ENCODE measurements at regions not wholly inside any gene's neighbourhood (a gene's known extent, or its start where the extent isn't known, plus 50 kb on each side); places are given as distances from the start of the nearest gene placed in this dataset.

GRCh38 chr11:134685793-134686380 is 273.8 kb upstream of the B3GAT1 start:
- DNase-seq (ENCODE audit: low spot score), result no peak

GRCh38 chr11:134684576-134684975 is 272.5 kb upstream of the B3GAT1 start:
- DNase-seq (ENCODE audit: low spot score), result no peak

DNA sequence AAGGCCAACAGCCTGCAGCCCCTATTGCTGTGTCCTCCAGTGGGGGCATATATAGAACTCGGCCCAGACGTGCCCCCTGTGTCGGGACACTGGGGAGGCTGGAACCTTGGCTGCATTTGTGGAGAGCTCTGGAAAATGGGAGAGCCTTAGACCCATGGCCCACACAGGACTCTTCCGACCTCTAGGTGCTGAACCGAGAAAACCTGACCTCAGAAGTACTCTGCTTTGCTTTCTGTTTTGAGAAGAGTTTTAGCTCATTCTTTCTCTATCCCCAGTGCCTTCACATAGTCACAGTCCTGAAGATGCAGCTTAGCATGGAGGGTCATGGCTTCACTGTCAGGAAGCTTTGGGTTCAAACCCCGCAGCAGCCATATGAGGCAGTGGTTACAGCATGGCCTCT is 271.8 kb upstream of the B3GAT1 start:
- DNase-seq (ENCODE audit: low spot score), result no peak

DNA sequence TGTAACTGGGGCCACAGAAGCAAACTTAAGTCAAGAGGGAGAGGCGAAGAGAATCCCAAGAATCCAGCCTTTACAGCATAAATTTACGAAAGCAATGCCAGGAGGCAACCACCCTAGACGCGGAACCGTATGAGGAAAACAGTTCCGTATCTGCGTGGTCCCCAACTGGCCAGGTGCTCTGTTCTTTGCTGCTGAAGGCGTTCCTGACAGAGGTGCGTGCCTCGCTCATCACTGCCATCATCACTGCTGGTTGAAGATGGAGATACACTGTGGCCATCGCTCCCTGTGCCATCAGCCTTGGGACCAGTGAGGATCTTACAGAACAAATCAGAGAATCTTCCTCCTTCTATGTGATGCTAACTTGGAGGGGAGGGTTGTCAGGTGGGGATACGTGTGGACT is 270.5 kb upstream of the B3GAT1 start:
- no peak for DNase-seq (ENCODE audit: low spot score)

GRCh38 chr11:134679592-134679991 is 267.6 kb upstream of the B3GAT1 start:
- DNase-seq (ENCODE audit: low spot score), result no peak

DNA sequence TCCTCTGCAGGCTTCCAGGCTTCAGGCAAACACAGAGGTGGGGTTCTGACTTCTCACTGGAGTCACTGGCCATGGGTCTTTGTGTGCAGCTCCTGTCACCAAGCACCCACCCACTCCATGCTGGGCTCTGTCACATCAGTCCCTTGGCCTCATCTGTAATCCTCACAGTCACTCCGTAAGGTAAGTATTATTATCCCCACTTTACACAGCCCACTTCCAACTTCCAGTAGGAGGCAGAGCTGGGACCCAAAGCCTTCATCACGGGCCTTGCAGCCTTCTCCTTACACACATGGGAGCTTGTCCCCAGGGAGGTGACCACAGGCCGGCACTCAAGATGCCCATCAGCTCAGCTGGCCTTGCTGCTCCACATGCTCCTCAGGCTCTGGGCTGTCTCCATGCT is 266.7 kb upstream of the B3GAT1 start:
- DNase-seq (ENCODE audit: low spot score), result no peak

DNA sequence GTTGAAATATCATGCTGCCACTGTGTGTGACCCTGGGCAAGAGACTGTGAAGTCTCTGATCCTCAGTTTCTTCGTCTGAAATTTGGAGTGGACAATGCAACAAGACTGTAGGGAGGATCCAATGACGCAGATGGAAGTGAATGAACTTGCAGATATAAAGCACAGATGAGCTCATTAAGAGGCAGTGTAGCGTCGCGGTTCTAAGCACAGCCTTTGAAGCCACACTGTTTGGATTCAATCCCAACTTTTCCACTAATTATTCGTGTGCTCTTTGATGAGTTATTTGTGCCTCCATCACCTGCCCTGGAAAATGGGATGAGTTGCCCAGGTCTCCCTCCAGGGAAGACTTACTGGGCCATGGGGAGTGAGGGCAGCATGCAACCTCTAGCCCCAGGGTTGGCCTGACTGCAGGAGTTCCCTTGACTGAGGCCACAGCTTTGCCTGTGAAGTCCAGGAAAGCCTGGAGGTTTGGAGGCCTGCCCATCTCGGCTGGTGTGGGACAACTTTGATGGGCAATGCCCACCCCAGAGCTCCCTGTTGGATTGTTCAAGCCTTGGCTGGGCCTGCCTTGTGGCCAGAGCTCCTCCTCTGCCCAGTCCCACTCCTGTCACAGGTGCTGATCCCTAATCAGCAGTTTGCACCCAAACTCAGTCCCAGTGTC is 266.0 kb upstream of the B3GAT1 start:
- DNase-seq (ENCODE audit: low spot score), result no peak

DNA sequence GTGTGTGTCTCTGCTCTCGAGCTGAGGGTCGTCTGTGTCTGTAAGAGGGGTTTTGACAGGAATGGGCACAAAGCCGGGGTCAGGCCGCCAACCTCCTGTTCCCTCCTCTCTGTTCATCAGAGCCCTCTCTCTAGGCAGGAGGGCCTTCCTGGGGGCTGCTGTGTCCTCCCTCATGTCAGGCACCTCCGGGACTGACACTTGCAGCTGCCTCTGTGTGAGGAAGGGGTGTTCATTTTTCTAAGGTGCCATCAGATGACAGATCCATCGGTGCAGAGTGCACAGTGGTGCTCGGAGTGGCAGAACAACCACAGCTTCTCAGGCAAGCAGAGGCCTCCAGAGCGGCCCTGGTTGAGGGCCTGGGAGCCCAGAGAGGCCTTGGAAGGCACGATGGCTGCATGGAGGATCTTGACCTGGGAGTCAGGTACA is 265.4 kb upstream of the B3GAT1 start:
- DNase-seq (ENCODE audit: low spot score), result no peak

DNA sequence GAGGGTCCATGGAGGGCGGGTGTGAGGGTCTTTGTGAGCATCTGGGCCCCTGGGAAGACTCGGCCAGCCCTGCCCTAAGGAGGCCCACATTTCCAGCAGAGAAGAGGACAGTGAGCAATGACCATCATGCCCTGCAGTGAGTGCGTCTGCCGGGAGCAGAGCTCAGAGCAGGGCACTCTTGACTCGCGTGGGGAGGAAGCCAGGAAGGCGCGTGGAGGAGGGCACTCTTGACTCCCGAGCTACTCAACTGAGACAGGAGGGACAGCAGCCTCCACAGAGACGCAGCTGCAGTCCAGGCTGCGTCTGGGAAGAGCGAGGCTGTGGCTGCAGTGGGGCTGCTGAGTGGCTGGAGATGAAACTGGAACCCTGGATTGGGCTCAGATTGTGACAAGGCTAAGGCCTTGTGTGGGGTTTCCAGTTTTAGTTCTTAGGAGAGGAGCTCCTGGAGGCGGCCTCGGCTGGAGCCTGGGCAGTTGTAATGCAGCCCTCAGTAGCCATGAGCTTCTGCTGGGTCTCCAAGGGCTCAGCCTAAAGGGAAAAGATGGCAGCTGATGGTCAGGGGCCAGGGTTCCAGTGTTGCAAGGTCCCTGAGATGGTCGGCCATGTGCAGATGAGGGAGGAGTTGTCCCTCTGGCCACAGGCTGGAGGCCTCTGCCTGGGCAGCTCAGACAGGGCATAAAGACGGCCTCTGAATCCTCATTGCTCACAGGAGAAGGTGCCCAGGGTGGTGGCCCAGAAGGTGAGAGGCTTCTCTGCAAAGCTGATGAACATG is 264.7 kb upstream of the B3GAT1 start:
- no peak for DNase-seq (ENCODE audit: low spot score)

GRCh38 chr11:134675983-134676382 is 263.9 kb upstream of the B3GAT1 start:
- DNase-seq (ENCODE audit: low spot score), result no peak

GRCh38 chr11:134674974-134675373 is 262.9 kb upstream of the B3GAT1 start:
- DNase-seq (ENCODE audit: low spot score), result no peak

DNA sequence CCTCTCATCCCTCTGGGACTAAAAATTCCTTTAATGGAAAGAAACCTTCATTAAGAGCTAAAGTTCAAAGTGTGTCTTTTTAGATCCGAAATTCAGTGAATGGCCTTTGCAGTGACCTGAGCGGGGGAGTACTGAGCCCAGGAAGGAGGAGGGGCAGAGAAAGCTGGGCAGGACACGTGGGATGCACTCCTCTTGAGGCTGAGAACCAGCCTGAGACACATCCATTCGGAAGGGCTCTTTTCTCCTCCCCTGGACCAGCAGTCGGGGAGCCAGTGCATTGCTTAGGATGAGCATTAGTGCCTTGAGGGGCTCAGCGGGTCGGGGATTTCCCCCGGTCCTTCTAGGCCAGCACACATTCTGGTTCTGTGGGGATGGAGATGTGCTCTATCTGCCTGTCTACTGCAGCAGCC is 258.9 kb upstream of the B3GAT1 start:
- DNase-seq (ENCODE audit: low spot score), result no peak

DNA sequence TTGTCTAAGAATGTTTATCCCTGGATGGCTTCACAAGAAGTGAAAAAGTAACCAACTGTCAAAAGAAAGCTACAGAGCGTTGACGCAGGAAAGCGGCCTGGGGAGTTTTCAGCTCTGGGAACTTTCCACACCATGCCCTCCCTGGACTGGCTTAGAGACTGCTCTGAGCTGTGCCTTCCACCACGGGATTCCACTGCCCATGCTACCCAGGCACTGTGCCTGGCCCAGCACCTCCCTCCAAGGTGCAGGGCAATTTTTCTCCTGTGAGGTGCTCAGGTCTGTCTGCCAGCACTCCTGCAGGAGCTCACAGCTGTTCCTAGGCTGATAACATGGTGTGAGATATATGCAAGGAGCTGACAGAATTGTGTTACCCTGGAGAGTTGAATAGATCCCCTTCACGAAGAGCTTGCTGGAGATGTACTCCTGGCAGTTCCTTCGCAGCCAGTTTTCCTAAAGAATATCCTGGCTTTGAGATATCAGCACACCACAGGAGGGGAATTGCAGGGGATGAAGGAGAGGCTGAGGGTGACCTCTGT is 258.3 kb upstream of the B3GAT1 start:
- DNase-seq (ENCODE audit: low spot score), result no peak

- no peak for DNase-seq (ENCODE audit: low spot score)
These were observed 257.8 kb upstream of the B3GAT1 start for GRCh38 chr11:134669796-134670195.

- no peak for DNase-seq (ENCODE audit: low spot score)
These were observed 256.8 kb upstream of the B3GAT1 start for GRCh38 chr11:134668796-134669195.

DNA sequence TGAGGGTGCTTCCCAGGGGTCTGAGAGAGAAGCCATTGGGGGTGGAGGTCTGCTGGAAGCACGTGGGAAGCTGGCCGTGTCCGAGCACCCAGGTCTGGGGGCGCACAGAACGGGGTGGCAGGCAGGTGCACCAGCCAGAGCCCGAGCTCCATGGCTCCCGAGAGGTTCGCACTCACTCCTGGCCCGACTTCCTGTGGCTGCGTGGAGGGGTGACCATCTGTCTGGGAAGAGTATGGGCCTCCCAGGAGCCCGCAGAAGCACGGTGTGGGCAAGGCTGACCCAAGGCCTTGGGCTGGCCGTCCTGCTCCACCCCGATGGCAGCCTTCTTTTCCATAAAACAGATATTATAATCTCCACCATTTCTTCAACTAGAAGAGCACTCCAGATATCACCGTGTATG is 256.0 kb upstream of the B3GAT1 start:
- no peak for DNase-seq (ENCODE audit: low spot score)

- no peak for DNase-seq (ENCODE audit: low spot score)
These were observed 255.5 kb upstream of the B3GAT1 start for GRCh38 chr11:134667505-134667904.

GRCh38 chr11:134667175-134667500 is 255.1 kb upstream of the B3GAT1 start:
- no peak for DNase-seq (ENCODE audit: low spot score)

DNA sequence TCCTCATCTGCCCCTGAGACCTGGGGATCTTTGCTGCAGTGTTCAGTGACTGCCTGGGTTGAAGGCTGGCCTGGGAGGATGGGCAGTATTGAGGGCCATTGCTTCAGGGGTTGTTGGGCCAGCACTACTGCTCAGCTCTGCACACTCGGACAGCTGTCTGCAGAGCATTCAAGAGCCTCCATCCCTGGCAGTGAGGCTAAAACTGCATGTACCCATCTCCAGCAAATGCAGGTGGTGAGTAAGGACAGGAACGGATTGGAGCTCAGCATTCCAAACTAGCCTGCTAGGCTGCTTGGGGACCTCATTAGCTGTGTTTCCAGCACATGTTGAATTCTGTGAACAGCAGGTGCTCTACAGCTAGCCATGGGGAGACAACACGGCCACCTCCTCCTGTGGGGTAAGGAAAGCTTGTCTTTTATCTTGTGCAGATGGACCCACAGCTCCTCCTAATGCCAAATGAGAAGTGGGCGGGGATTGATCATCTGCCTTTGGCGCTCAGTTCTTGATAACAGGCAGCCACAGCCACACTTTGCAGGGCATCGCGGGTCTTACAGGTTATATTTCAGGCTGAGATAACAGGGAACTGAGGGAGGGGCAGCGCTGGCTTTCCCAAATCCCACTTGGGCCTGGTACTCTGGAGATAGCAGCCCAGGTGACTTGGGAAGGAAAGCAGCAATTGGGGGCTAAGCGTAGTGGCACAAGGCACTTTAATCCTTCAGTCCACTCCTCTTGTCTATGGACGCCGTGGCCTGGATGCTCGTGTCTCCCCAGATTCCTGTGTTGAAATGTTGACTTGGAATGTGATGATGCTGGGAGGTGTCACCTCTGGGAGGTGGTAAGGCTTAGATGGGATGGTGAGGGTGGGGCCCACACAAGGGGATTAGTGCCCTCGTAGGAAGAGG is 254.5 kb upstream of the B3GAT1 start:
- no peak for DNase-seq (ENCODE audit: low spot score)

DNA sequence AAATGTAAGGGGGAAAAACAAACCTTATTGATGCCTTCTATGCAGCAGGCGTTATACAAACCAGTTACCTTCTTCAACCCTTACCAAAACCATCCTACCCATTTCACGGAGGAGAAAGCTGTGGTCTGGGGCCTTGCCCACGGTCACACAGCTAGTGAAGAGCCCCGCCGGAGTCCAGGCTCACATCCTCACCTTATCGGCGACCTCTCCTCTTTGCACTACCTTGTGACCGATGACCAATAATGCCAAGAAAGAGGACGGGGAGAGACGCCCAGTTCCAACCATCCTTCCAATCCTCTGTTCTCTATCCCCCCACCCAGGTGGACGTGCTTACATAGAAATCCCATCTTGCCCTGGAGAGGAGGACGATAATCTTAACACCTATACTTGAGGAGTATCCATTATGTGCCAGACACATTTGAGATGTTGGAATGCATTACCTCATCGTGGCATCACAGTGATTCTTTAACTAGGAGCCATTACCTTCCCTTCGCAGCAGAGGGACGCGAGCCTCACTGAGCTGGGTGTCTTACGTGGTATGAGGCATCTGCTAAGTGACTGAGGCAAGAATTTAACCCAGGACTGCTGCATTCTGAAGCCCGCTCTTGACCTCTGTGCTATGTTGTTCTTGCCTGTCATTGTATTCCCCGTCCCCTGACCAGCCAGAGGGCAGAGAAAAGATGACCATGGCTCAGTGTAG is 253.7 kb upstream of the B3GAT1 start:
- DNase-seq (ENCODE audit: low spot score), result no peak

DNA sequence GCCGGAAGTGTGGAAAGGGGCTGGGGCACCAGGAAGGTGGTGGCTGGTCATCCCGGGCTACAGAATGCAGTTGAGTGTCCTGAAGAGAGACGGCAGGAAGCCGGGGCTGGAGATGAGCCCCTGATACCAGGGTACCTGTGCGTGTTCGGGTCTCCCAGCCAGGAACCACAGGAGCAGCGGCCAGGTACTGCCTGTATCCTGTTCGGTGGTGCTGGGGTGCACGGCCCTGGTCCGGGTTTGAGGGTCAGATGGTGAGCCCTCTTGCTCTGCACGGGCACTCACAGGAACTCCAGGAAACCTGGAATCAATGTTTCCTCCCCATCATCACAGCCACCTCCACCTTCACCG is 253.1 kb upstream of the B3GAT1 start:
- DNase-seq (ENCODE audit: low spot score), result no peak
